H1 (cell line): ENCODE measurements at regions not wholly inside any gene's neighbourhood (a gene's known extent, or its start where the extent isn't known, plus 50 kb on each side); places are given as distances from the start of the nearest gene placed in this dataset.

Experiments used
- CTCF ChIA-PET: fragments of 300-600 bp; sonication (Branson Sonifier 250); formaldehyde crosslinking; loops from one replicate; lab custom pipeline; 2021; ENCODE audit not compliant: partially characterized antibody; lab: Charles Lee
- POLR2A ChIA-PET: fragments of 300-600 bp; sonication (Branson Sonifier 250); formaldehyde crosslinking; loops from one replicate; lab custom pipeline; 2021; ENCODE audit warnings: inconsistent platforms; ENCODE audit not compliant: partially characterized antibody; lab: Charles Lee
- DNase-seq, 2 experiments: peaks; one replicate each; pipeline versions ENCODE4 v3.0.0 to v3.0.0-alpha.2; 2010 to 2022; ENCODE audit warnings: low spot score in 2 of 2, low read depth in 1 of 2, mixed read lengths in 1 of 2
- FAIRE-seq: peaks from 2 replicates; lab custom pipeline; 2011; peaks lifted over from hg19 to GRCh38; lab: Jason Lieb, UNC
- H2AFZ ChIP-seq: 2 replicates; pipeline ENCODE4 v1.8.1; 2012; ENCODE audit warnings: low read length, inconsistent platforms
- H2AK5ac ChIP-seq: 2 replicates; pipeline ENCODE4 v1.6.1; 2013; ENCODE audit warnings: low read depth, low read length
- H2BK120ac ChIP-seq: replicated peaks from 2 replicates; pipeline ENCODE3; 2013; ENCODE audit warnings: low read depth, low read length, inconsistent platforms
- H2BK12ac ChIP-seq: 2 replicates; pipeline ENCODE4 v1.6.1; 2013; ENCODE audit warnings: low read depth, low read length
- H2BK15ac ChIP-seq: 2 replicates; pipeline ENCODE4 v1.6.1; 2013; ENCODE audit warnings: low read length
- H2BK20ac ChIP-seq: 2 replicates; pipeline ENCODE4 v1.6.1; 2013; ENCODE audit warnings: low read length
- H2BK5ac ChIP-seq: 2 replicates; pipeline ENCODE4 v1.6.1; 2013; ENCODE audit warnings: low read depth, low read length
- H3K14ac ChIP-seq: 2 replicates; pipeline ENCODE4 v1.6.1; 2013; ENCODE audit warnings: inconsistent platforms; ENCODE audit not compliant: insufficient read length
- H3K18ac ChIP-seq: 2 replicates; pipeline ENCODE4 v1.6.1; 2013; ENCODE audit warnings: low read length; ENCODE audit errors: extremely low read depth
- H3K23ac ChIP-seq: 2 replicates; pipeline ENCODE4 v1.6.1; 2013; ENCODE audit warnings: inconsistent platforms; ENCODE audit not compliant: insufficient read length
- H3K23me2 ChIP-seq: 2 replicates; pipeline ENCODE4 v1.6.1; 2013; ENCODE audit warnings: low read depth, low read length
- H3K27ac ChIP-seq: 2 replicates; pipeline ENCODE4 v1.6.1; 2011; ENCODE audit warnings: low read depth, low read length, inconsistent platforms
- H3K27me3 ChIP-seq, 4 experiments: replicated peaks in 1 of 4; 1 replicate in 1 of 4; 2 replicates in 3 of 4; pipeline versions ENCODE4 v1.6.1 to v1.8.1; 2011 to 2013; ENCODE audit warnings: low read length in 3 of 4, mild to moderate bottlenecking in 3 of 4, inconsistent platforms in 2 of 4, mixed read lengths in 2 of 4, moderate library complexity in 1 of 4; ENCODE audit not compliant: control insufficient read depth in 3 of 4, insufficient read depth in 3 of 4; ENCODE audit errors: extremely low read depth in 1 of 4
- H3K36me3 ChIP-seq, 4 experiments: 2 replicates each; pipeline versions ENCODE4 v1.6.1 to v1.8.1; 2011 to 2013; ENCODE audit warnings: mild to moderate bottlenecking in 4 of 4, low read length in 3 of 4, moderate library complexity in 2 of 4, control low read depth in 1 of 4, inconsistent platforms in 1 of 4; ENCODE audit not compliant: insufficient read depth in 4 of 4, control insufficient read depth in 2 of 4
- H3K4ac ChIP-seq: replicated peaks from 2 replicates; pipeline ENCODE3; 2013; ENCODE audit warnings: low read length, low read depth, mixed read lengths, inconsistent platforms; ENCODE audit not compliant: insufficient read length
- H3K4me1 ChIP-seq, 4 experiments: replicated peaks in 1 of 4; 1 replicate in 1 of 4; 2 replicates in 3 of 4; pipeline versions ENCODE4 v1.6.1 to v1.8.1; 2011 to 2013; ENCODE audit warnings: low read length in 3 of 4, inconsistent platforms in 2 of 4, mixed read lengths in 1 of 4; ENCODE audit not compliant: insufficient read depth in 4 of 4, control insufficient read depth in 3 of 4
- H3K4me2 ChIP-seq, 2 experiments: 2 replicates each; pipeline versions ENCODE4 v1.6.1 to v1.8.1; 2011 to 2013; ENCODE audit warnings: low read depth in 2 of 2, low read length in 2 of 2, control low read depth in 1 of 2, inconsistent platforms in 1 of 2, mild to moderate bottlenecking in 1 of 2; ENCODE audit not compliant: insufficient read depth in 1 of 2
- H3K4me3 ChIP-seq, 4 experiments: fragments of 200-600, 300-600 bp in 1 of 4; sonication (generic), shearing (Covaris generic), sonication (Bioruptor Twin) in 1 of 4; 2 replicates each; pipeline versions ENCODE4 v1.5.1 to v1.8.1; 2011 to 2016; ENCODE audit warnings: low read length in 4 of 4, low read depth in 3 of 4, control low read depth in 2 of 4, inconsistent platforms in 2 of 4, mild to moderate bottlenecking in 2 of 4, mixed read lengths in 1 of 4, moderate library complexity in 1 of 4; ENCODE audit not compliant: insufficient read depth in 2 of 4; ENCODE audit errors: extremely low read depth in 1 of 4
- H3K56ac ChIP-seq: replicated peaks from 2 replicates; pipeline ENCODE3; 2013; ENCODE audit warnings: low read depth, mild to moderate bottlenecking, mixed read lengths, low read length, inconsistent platforms; ENCODE audit not compliant: insufficient read length
- H3K79me1 ChIP-seq: 2 replicates; pipeline ENCODE4 v1.6.1; 2013; ENCODE audit warnings: low read depth, low read length, control low read depth
- H3K79me2 ChIP-seq, 2 experiments: 2 replicates each; pipeline versions ENCODE4 v1.6.1 to v1.8.1; 2012 to 2013; ENCODE audit warnings: low read length in 2 of 2, mild to moderate bottlenecking in 2 of 2, inconsistent platforms in 1 of 2; ENCODE audit not compliant: insufficient read depth in 2 of 2, control insufficient read depth in 1 of 2
- H3K9ac ChIP-seq, 4 experiments: replicated peaks in 1 of 4; 1 replicate in 1 of 4; 2 replicates in 3 of 4; pipeline versions ENCODE4 v1.6.1 to v1.8.1; 2011 to 2013; ENCODE audit warnings: low read depth in 3 of 4, low read length in 3 of 4, control low read depth in 2 of 4, mild to moderate bottlenecking in 2 of 4, moderate library complexity in 2 of 4, inconsistent platforms in 1 of 4; ENCODE audit errors: extremely low read depth in 1 of 4
- H3K9me3 ChIP-seq, 2 experiments: 2 replicates each; pipeline versions ENCODE4 v1.6.1 to v1.8.1; 2012 to 2013; ENCODE audit warnings: mild to moderate bottlenecking in 2 of 2, moderate library complexity in 2 of 2, control low read depth in 1 of 2, inconsistent platforms in 1 of 2, low read depth in 1 of 2, low read length in 1 of 2, mixed read lengths in 1 of 2; ENCODE audit not compliant: insufficient read depth in 2 of 2
- H4K20me1 ChIP-seq, 2 experiments: replicated peaks in 1 of 2; 2 replicates each; pipeline versions ENCODE3 to v1.8.1; 2011 to 2013; ENCODE audit warnings: inconsistent platforms in 2 of 2, low read length in 2 of 2, mild to moderate bottlenecking in 1 of 2; ENCODE audit not compliant: insufficient read depth in 2 of 2, control insufficient read depth in 1 of 2
- H4K5ac ChIP-seq: 2 replicates; pipeline ENCODE4 v1.6.1; 2013; ENCODE audit warnings: low read length, low read depth, mixed read lengths, inconsistent platforms; ENCODE audit not compliant: insufficient read length
- H4K8ac ChIP-seq: 2 replicates; pipeline ENCODE4 v1.8.0; 2013; ENCODE audit warnings: mild to moderate bottlenecking, moderate library complexity, low read length, inconsistent platforms; ENCODE audit not compliant: insufficient read depth; ENCODE audit errors: extremely low read depth
- H4K91ac ChIP-seq: replicated peaks from 2 replicates; pipeline ENCODE3; 2013; ENCODE audit warnings: low read length, mixed read lengths, inconsistent platforms; ENCODE audit not compliant: insufficient read length
- EP300 ChIP-seq, 2 experiments: IDR thresholded peaks; 1 replicate in 1 of 2; 2 replicates in 1 of 2; pipeline ENCODE4 v1.6.1; 2011 to 2012; ENCODE audit warnings: low read depth in 2 of 2, low read length in 2 of 2, mild to moderate bottlenecking in 2 of 2, borderline replicate concordance in 1 of 2, inconsistent platforms in 1 of 2, moderate library complexity in 1 of 2
- WGBS, 2 experiments: shearing (Covaris generic) in 1 of 2; methylation state at CpG; one replicate each; pipeline versions ENCODE4 v1.1.6 to v1.1.7; 2013 to 2015; ENCODE audit warnings: low lambda C conversion rate in 2 of 2, mixed read lengths in 2 of 2, inconsistent platforms in 1 of 2, low coverage in 1 of 2, missing lambda C conversion rate in 1 of 2; ENCODE audit not compliant: insufficient replicate concordance in 2 of 2, insufficient coverage in 1 of 2, insufficient read length in 1 of 2; ENCODE audit errors: extremely low coverage in 1 of 2, missing lambda C conversion rate in 1 of 2; 5-methylcytosine and 5-hydroxymethylcytosine counted together

GRCh38 chr3:34780973-34781372 lies 858.4 kb upstream of the ARPP21 start:
- Histone ChIP-seq H3K4ac (no peak overlapping the region), H4K5ac (no peak overlapping the region), H3K18ac (no peak overlapping the region), H3K23me2 (no peaks in the 10 kb centered on the region), H2BK20ac (no peak overlapping the region), H3K23ac (no peak overlapping the region), H3K36me3 (no peaks in the 10 kb centered on the region), H3K9me3 (no peaks in the 10 kb centered on the region), H3K4me3 (no peak overlapping the region), H3K27ac (no peak overlapping the region), H3K14ac (no peak overlapping the region), H4K20me1 (no peaks in the 10 kb centered on the region), H3K56ac (no peak overlapping the region), H3K4me1 (peaks cover 0 to 2% (median 0%) of the 10 kb centered on the region in 4 experiments; a peak in 1 of 7 replicates), H3K27me3 (no peaks in the 10 kb centered on the region), H2BK120ac (no peak overlapping the region), H4K91ac (no peak overlapping the region), H3K9ac (no peak overlapping the region), H2AFZ (no peak overlapping the region), H4K8ac (no peak overlapping the region), H2BK5ac (no peak overlapping the region), H2BK15ac (no peak overlapping the region), H3K79me2 (no peaks in the 10 kb centered on the region), H2AK5ac (no peak overlapping the region), H3K79me1 (no peaks in the 10 kb centered on the region), H2BK12ac (no peak overlapping the region; the same call in 1 of the 2 replicates), H3K4me2 (no peak overlapping the region)
- TF ChIP-seq EP300 (IDR thresholded peaks at IDR 0.05; ENCODE audit: borderline replicate concordance in 1 of 2, low read depth in 2 of 2, low read length in 2 of 2), result no peak
- CTCF ChIA-PET, result interaction anchor here (0.7 kb wide), 1 partner anchor 1236 kb away, joined by 3 read pairs; no protein-coding TSS in a partner anchor
- 81% methylated on average over 4 of the region's 4 CpGs; no CpG with 5 or more reads in 1 of the 2 experiments for WGBS, 2 experiments
- no peak for DNase-seq
- no peak for FAIRE-seq
- POLR2A ChIA-PET, result no interaction called here
